ENCODE measurements at regions not wholly inside any gene's neighbourhood (a gene's known extent, or its start where the extent isn't known, plus 50 kb on each side); places are given as distances from the start of the nearest gene placed in this dataset.
"Not testable (repeated sequence)": the region's sequence is repeated elsewhere in the genome, so short reads cannot be mapped to it uniquely, and the experiment has no call there.

- CTCF ChIA-PET (ENCODE audit: unreplicated experiment): no interaction called here
- Histone ChIP-seq H3K36me3 (ENCODE audit: insufficient read depth, low read length) (no peaks in the 10 kb centered on the region), H3K27ac (ENCODE audit: low read depth, low read length, poor library complexity, severe bottlenecking) (no peak overlapping the region), H3K9me3 (ENCODE audit: low read length) (no peaks in the 10 kb centered on the region), H4K20me1 (ENCODE audit: insufficient read depth, low read length) (no peaks in the 10 kb centered on the region), H3K4me2 (ENCODE audit: low read length) (no peak overlapping the region), H3K4me3 (ENCODE audit: low read depth, low read length, poor library complexity, severe bottlenecking) (no peak overlapping the region), H3K9me2 (ENCODE audit: insufficient read depth, low read length) (no peaks in the 10 kb centered on the region), H3K79me2 (ENCODE audit: insufficient read depth, low read depth, low read length) (no peaks in the 10 kb centered on the region), H3K4me1 (ENCODE audit: insufficient read depth, low read length, poor library complexity, severe bottlenecking) (peaks cover 17% of the 10 kb centered on the region), H2AFZ (ENCODE audit: low read length) (no peak overlapping the region)
- POLR2A ChIA-PET: interaction anchor here (0.5 kb wide), 1 partner anchor 19 kb away, joined by 5 read pairs; no protein-coding TSS in a partner anchor
- no TSS peak for BruUV-seq (replicated peaks)
- TF ChIP-seq EZH2phosphoT487 (IDR thresholded peaks at IDR 0.05; ENCODE audit: borderline replicate concordance, low read depth, low read length): no peak
- no peak for TF ChIP-seq CTCF (conservative IDR thresholded peaks at IDR 0.05; ENCODE audit: low read length)
- intact Hi-C loops (cut with micrococcal nuclease; ENCODE audit: unreplicated experiment): no loop called here
- DNase-seq (ENCODE audit: low spot score): no peak
Measured at GRCh38 chr6:137977206-137977605, 110.1 kb downstream of the TNFAIP3 start.

GRCh38 chr6:137977814-137978213 lies 110.8 kb downstream of the TNFAIP3 start:
- Histone ChIP-seq H3K36me3 (ENCODE audit: insufficient read depth, low read length) (no peaks in the 10 kb centered on the region), H3K79me2 (ENCODE audit: insufficient read depth, low read depth, low read length) (no peaks in the 10 kb centered on the region), H2AFZ (ENCODE audit: low read length) (no peak overlapping the region), H4K20me1 (ENCODE audit: insufficient read depth, low read length) (no peaks in the 10 kb centered on the region), H3K9me3 (ENCODE audit: low read length) (no peaks in the 10 kb centered on the region), H3K27ac (ENCODE audit: low read depth, low read length, poor library complexity, severe bottlenecking) (no peak overlapping the region), H3K4me3 (ENCODE audit: low read depth, low read length, poor library complexity, severe bottlenecking) (no peak overlapping the region), H3K4me2 (ENCODE audit: low read length) (no peak overlapping the region), H3K4me1 (ENCODE audit: insufficient read depth, low read length, poor library complexity, severe bottlenecking) (peaks cover 22% of the 10 kb centered on the region), H3K9me2 (ENCODE audit: insufficient read depth, low read length) (no peaks in the 10 kb centered on the region)
- ChIA-PET POLR2A (no interaction called here), CTCF (ENCODE audit: unreplicated experiment) (no interaction called here)
- intact Hi-C loops (cut with micrococcal nuclease; ENCODE audit: unreplicated experiment): no loop called here
- no peak for TF ChIP-seq CTCF (conservative IDR thresholded peaks at IDR 0.05; ENCODE audit: low read length)
- BruUV-seq (replicated peaks): no TSS peak
- DNase-seq (ENCODE audit: low spot score): no peak

GRCh38 chr6:137978252-137978896 lies 111.3 kb downstream of the TNFAIP3 start:
- BruUV-seq (replicated peaks): no TSS peak
- no peaks in the 10 kb centered on the region for H3K9me3 ChIP-seq (ENCODE audit: low read length)
- no peak overlapping the region for H2AFZ ChIP-seq (ENCODE audit: low read length)
- no peak for TF ChIP-seq CTCF (conservative IDR thresholded peaks at IDR 0.05; ENCODE audit: low read length)
- no peaks in the 10 kb centered on the region for H3K9me2 ChIP-seq (ENCODE audit: insufficient read depth, low read length)
- intact Hi-C loops (cut with micrococcal nuclease; ENCODE audit: unreplicated experiment): no loop called here
- no peak overlapping the region for H3K4me3 ChIP-seq (ENCODE audit: low read depth, low read length, poor library complexity, severe bottlenecking)
- ChIA-PET POLR2A (interaction anchor here (1.1 kb wide), 1 partner anchor 110 kb away, joined by 3 read pairs; no protein-coding TSS in a partner anchor), CTCF (ENCODE audit: unreplicated experiment) (no interaction called here)
- no peaks in the 10 kb centered on the region for H3K79me2 ChIP-seq (ENCODE audit: insufficient read depth, low read depth, low read length)
- DNase-seq (ENCODE audit: low spot score): no peak
- no peak overlapping the region for H3K27ac ChIP-seq (ENCODE audit: low read depth, low read length, poor library complexity, severe bottlenecking)
- H3K4me1 ChIP-seq (ENCODE audit: insufficient read depth, low read length, poor library complexity, severe bottlenecking): peaks cover 23% of the 10 kb centered on the region
- no peaks in the 10 kb centered on the region for H3K36me3 ChIP-seq (ENCODE audit: insufficient read depth, low read length)
- no peaks in the 10 kb centered on the region for H4K20me1 ChIP-seq (ENCODE audit: insufficient read depth, low read length)
- no peak overlapping the region for H3K4me2 ChIP-seq (ENCODE audit: low read length)

GRCh38 chr6:137979263-137979662 lies 112.2 kb downstream of the TNFAIP3 start:
- H3K4me3 ChIP-seq (ENCODE audit: low read depth, low read length, poor library complexity, severe bottlenecking); H3K79me2 ChIP-seq (ENCODE audit: insufficient read depth, low read depth, low read length); H3K9me3 ChIP-seq (ENCODE audit: low read length); H4K20me1 ChIP-seq (ENCODE audit: insufficient read depth, low read length); H2AFZ ChIP-seq (ENCODE audit: low read length); H3K27ac ChIP-seq (ENCODE audit: low read depth, low read length, poor library complexity, severe bottlenecking); H3K4me2 ChIP-seq (ENCODE audit: low read length); H3K36me3 ChIP-seq (ENCODE audit: insufficient read depth, low read length); DNase-seq (ENCODE audit: low spot score); H3K9me2 ChIP-seq (ENCODE audit: insufficient read depth, low read length); BruUV-seq (replicated peaks); intact Hi-C loops (cut with micrococcal nuclease; ENCODE audit: unreplicated experiment): not testable (repeated sequence)
- H3K4me1 ChIP-seq (ENCODE audit: insufficient read depth, low read length, poor library complexity, severe bottlenecking): peaks cover 23% of the 10 kb centered on the region
- CTCF ChIA-PET (ENCODE audit: unreplicated experiment): interaction anchor here (0.8 kb wide), 1 partner anchor 13 kb away, joined by 3 read pairs; no protein-coding TSS in a partner anchor
- POLR2A ChIA-PET: interaction anchor here (1.1 to 1.4 kb wide), 3 partner anchors 11 to 111 kb away, joined by 3 to 4 read pairs (median 3); no protein-coding TSS in a partner anchor

All from OCI-LY7 (cell line).